Breast epithelium (tissue), 3 donors: ENCODE measurements at regions not wholly inside any gene's neighbourhood (a gene's known extent, or its start where the extent isn't known, plus 50 kb on each side); places are given as distances from the start of the nearest gene placed in this dataset.

ENCODE experiments used
- POLR2A ChIP-seq: fragments of 450-650 bp; IDR thresholded peaks from one replicate; pipeline ENCODE4 v1.6.1; 2016; ENCODE audit warnings: antibody characterized with exemption, mild to moderate bottlenecking, moderate library complexity
- POLR2AphosphoS5 ChIP-seq, 3 donors: sonication (generic); formaldehyde crosslinking; IDR thresholded peaks; one replicate each; pipeline ENCODE4 v1.6.1; 2017; ENCODE audit warnings: antibody characterized with exemption in 3 of 3
- TF ChIP-seq, protein P1 (sequence below), 3 donors: fragments of 450-650 bp; IDR thresholded peaks; one replicate each; pipeline ENCODE4 v1.5.1; 2016 to 2017; ENCODE audit warnings: antibody characterized with exemption in 3 of 3, mild to moderate bottlenecking in 3 of 3, moderate library complexity in 3 of 3

DNA sequence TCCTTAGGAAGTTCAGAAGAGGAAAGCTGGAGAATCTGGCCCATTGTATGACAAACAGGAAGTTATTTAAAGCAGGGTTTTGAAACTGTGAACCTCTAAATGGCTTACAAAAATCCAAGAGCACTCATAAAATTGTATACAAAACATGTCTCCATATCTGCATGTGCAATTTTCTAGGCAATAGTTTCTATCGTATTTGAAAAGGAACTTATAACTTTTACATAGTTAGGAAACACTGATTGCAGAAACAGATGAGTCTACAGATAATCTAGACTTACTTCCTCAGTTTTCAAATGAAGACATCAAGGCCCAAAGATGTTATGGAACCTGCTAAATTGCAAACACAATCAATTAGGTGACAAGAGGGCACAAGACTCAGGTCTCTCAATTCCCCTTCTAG lies 53.3 kb upstream of the ETV6 start:
- TF ChIP-seq, protein P1, sequence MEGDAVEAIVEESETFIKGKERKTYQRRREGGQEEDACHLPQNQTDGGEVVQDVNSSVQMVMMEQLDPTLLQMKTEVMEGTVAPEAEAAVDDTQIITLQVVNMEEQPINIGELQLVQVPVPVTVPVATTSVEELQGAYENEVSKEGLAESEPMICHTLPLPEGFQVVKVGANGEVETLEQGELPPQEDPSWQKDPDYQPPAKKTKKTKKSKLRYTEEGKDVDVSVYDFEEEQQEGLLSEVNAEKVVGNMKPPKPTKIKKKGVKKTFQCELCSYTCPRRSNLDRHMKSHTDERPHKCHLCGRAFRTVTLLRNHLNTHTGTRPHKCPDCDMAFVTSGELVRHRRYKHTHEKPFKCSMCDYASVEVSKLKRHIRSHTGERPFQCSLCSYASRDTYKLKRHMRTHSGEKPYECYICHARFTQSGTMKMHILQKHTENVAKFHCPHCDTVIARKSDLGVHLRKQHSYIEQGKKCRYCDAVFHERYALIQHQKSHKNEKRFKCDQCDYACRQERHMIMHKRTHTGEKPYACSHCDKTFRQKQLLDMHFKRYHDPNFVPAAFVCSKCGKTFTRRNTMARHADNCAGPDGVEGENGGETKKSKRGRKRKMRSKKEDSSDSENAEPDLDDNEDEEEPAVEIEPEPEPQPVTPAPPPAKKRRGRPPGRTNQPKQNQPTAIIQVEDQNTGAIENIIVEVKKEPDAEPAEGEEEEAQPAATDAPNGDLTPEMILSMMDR (IDR thresholded peaks at IDR 0.05): no peak
- TF ChIP-seq POLR2AphosphoS5 (IDR thresholded peaks at IDR 0.05) (no peak), POLR2A (no peak)
